ENCODE measurements at regions not wholly inside any gene's neighbourhood (a gene's known extent, or its start where the extent isn't known, plus 50 kb on each side); places are given as distances from the start of the nearest gene placed in this dataset.

DNA sequence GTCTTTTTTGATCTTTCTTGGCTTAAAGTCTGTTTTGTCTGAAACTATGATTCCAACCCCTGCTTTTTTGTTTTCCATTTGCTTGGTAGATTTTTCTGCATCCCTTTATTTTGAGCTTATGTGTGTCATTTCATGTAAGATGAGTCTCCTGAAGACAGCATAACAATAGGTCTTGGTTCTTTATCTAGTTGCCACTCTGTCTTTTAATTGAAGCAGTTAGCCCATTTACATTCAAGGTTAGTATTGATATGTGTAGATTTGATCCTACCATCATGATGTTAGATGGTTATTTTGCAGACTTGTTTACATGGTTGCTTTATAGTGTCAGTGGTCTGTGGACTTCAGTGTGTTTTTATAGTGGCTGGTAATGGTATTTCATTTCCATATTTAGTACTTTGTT lies 1678.9 kb downstream of the PCDH9 start:
- Histone ChIP-seq H3K27me3 (ENCODE audit: insufficient read depth, low read length) (no peaks in the 10 kb centered on the region), H4K5ac (ENCODE audit: insufficient read length, low read depth, low read length) (no peak overlapping the region), H4K91ac (ENCODE audit: insufficient read length, low read depth, low read length) (no peak overlapping the region), H4K20me1 (ENCODE audit: control insufficient read depth, insufficient read depth, insufficient read length) (no peaks in the 10 kb centered on the region), H3K9me3 (ENCODE audit: control insufficient read depth, low read depth, low read length) (no peaks in the 10 kb centered on the region), H3K23ac (ENCODE audit: insufficient read length, low read depth, low read length) (no peak overlapping the region), H2BK120ac (ENCODE audit: low read depth, low read length, poor library complexity, severe bottlenecking) (no peak overlapping the region), H3K79me2 (ENCODE audit: insufficient read depth, low read length) (no peaks in the 10 kb centered on the region), H3K79me1 (ENCODE audit: insufficient read depth, low read depth, low read length, poor library complexity, severe bottlenecking) (no peaks in the 10 kb centered on the region), H3T11ph (ENCODE audit: low read length) (no peak overlapping the region), H2BK12ac (ENCODE audit: insufficient read length, low read depth, low read length) (no peak overlapping the region), H3K23me2 (ENCODE audit: insufficient read length, low read depth, low read length, poor library complexity, severe bottlenecking) (no peaks in the 10 kb centered on the region), H3K18ac (ENCODE audit: insufficient read length, low read depth, low read length) (no peak overlapping the region), H4K8ac (replicated peaks; ENCODE audit: insufficient read length, low read depth, low read length) (no peak overlapping the region), H2BK15ac (ENCODE audit: low read depth, low read length) (no peak overlapping the region), H3K56ac (ENCODE audit: insufficient read length, low read depth, low read length) (no peak overlapping the region), H2BK5ac (ENCODE audit: insufficient read length, low read length) (no peak overlapping the region), H3K4me2 (ENCODE audit: insufficient read depth, insufficient read length, low read length) (no peak overlapping the region), H2AK5ac (ENCODE audit: insufficient read length, low read length) (no peak overlapping the region), H2BK20ac (ENCODE audit: low read depth, low read length, poor library complexity, severe bottlenecking) (no peak overlapping the region), H3K4me1 (ENCODE audit: insufficient read depth, low read length) (no peaks in the 10 kb centered on the region), H3K9ac (ENCODE audit: extremely low read depth, insufficient read length, low read length) (no peak overlapping the region), H3K14ac (ENCODE audit: insufficient read depth, low read length) (no peak overlapping the region), H3K4ac (ENCODE audit: low read depth, low read length) (no peak overlapping the region), H2AFZ (ENCODE audit: low read length) (no peak overlapping the region), H3K27ac (ENCODE audit: insufficient read length, low read depth, low read length) (no peak overlapping the region)
- H3K4me1 Mint-ChIP-seq = peaks cover 0 to 7% of the 10 kb centered on the region in 2 experiments; a peak in 2 of 4 replicates
- H3K27me3 Mint-ChIP-seq (ENCODE audit: low read depth) = peaks cover 2% of the 10 kb centered on the region; the same call in 1 of the 2 replicates
- peaks cover 29 to 30% of the 10 kb centered on the region in 2 experiments for H3K9me3 Mint-ChIP-seq
- no peak overlapping the region for H3K4me3 Mint-ChIP-seq
- no peak overlapping the region for H3K27ac Mint-ChIP-seq
- TF ChIP-seq, protein P1, sequence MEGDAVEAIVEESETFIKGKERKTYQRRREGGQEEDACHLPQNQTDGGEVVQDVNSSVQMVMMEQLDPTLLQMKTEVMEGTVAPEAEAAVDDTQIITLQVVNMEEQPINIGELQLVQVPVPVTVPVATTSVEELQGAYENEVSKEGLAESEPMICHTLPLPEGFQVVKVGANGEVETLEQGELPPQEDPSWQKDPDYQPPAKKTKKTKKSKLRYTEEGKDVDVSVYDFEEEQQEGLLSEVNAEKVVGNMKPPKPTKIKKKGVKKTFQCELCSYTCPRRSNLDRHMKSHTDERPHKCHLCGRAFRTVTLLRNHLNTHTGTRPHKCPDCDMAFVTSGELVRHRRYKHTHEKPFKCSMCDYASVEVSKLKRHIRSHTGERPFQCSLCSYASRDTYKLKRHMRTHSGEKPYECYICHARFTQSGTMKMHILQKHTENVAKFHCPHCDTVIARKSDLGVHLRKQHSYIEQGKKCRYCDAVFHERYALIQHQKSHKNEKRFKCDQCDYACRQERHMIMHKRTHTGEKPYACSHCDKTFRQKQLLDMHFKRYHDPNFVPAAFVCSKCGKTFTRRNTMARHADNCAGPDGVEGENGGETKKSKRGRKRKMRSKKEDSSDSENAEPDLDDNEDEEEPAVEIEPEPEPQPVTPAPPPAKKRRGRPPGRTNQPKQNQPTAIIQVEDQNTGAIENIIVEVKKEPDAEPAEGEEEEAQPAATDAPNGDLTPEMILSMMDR (conservative IDR thresholded peaks at IDR 0.05) = no peak
- DNase-seq = no peak
- H3K36me3 Mint-ChIP-seq (ENCODE audit: insufficient read depth in 1 of 3, low read depth in 3 of 3) = peaks cover 3 to 22% (median 13%) of the 10 kb centered on the region in 3 experiments; a peak in 6 of 7 replicates
